Ishikawa (cell line): ENCODE measurements at regions not wholly inside any gene's neighbourhood (a gene's known extent, or its start where the extent isn't known, plus 50 kb on each side); places are given as distances from the start of the nearest gene placed in this dataset.

Experiments used
- CEBPB ChIP-seq: IDR thresholded peaks from 2 replicates; pipeline ENCODE4 v1.6.1; 2012
- CREB1 ChIP-seq: IDR thresholded peaks from 2 replicates; pipeline ENCODE4 v1.6.1; 2012; ENCODE audit warnings: low read depth
- EGR1 ChIP-seq: IDR thresholded peaks from 2 replicates; pipeline ENCODE4 v1.6.1; 2012
- EP300 ChIP-seq: IDR thresholded peaks from 2 replicates; pipeline ENCODE4 v1.6.1; 2012; ENCODE audit warnings: borderline replicate concordance
- FOXM1 ChIP-seq: IDR thresholded peaks from 2 replicates; pipeline ENCODE4 v1.6.1; 2012; ENCODE audit warnings: low read depth, borderline replicate concordance
- MAX ChIP-seq: IDR thresholded peaks from 2 replicates; pipeline ENCODE4 v1.6.1; 2012
- NFIC ChIP-seq: IDR thresholded peaks from 2 replicates; pipeline ENCODE4 v1.6.1; 2012
- RAD21 ChIP-seq: IDR thresholded peaks from 2 replicates; pipeline ENCODE4 v1.6.1; 2012; ENCODE audit warnings: low read depth
- REST ChIP-seq: IDR thresholded peaks from 2 replicates; pipeline ENCODE4 v1.6.1; 2012; ENCODE audit warnings: low read depth, mild to moderate bottlenecking
- TAF1 ChIP-seq: IDR thresholded peaks from 2 replicates; pipeline ENCODE4 v1.6.1; 2012; ENCODE audit warnings: low read depth, mild to moderate bottlenecking
- TCF12 ChIP-seq: IDR thresholded peaks from 2 replicates; pipeline ENCODE4 v1.6.1; 2012; ENCODE audit warnings: low read depth
- TEAD4 ChIP-seq: IDR thresholded peaks from 2 replicates; pipeline ENCODE4 v1.6.1; 2012
- USF1 ChIP-seq: IDR thresholded peaks from 2 replicates; pipeline ENCODE4 v1.6.1; 2012
- YY1 ChIP-seq: IDR thresholded peaks from 2 replicates; pipeline ENCODE4 v1.6.1; 2012; ENCODE audit warnings: low read depth
- ZBTB7A ChIP-seq: IDR thresholded peaks from 2 replicates; pipeline ENCODE4 v1.6.1; 2012; ENCODE audit warnings: low read depth

- TF ChIP-seq TAF1 (no peak), USF1 (no peak), ZBTB7A (no peak), EGR1 (no peak), YY1 (no peak), RAD21 (no peak), NFIC (no peak), CEBPB (no peak), MAX (no peak), REST (no peak), TCF12 (no peak), FOXM1 (no peak), TEAD4 (no peak), EP300 (no peak), CREB1 (no peak)
Observed at GRCh38 chr11:134944986-134945385, 532.9 kb upstream of the B3GAT1 start.

GRCh38 chr11:134944131-134944530 lies 532.1 kb upstream of the B3GAT1 start:
- no peak for TF ChIP-seq CEBPB
- TF ChIP-seq TAF1: no peak

- TF ChIP-seq USF1: no peak
- no peak for TF ChIP-seq CREB1
Observed at GRCh38 chr11:134943544-134943943, 531.5 kb upstream of the B3GAT1 start.

GRCh38 chr11:134942681-134943080 lies 530.6 kb upstream of the B3GAT1 start:
- TF ChIP-seq RAD21 (no peak), TAF1 (no peak), TEAD4 (no peak), ZBTB7A (no peak), MAX (no peak), EGR1 (no peak), REST (no peak), TCF12 (no peak), USF1 (no peak), CREB1 (no peak), NFIC (no peak), FOXM1 (no peak), YY1 (no peak), CEBPB (no peak), EP300 (no peak)

- TF ChIP-seq USF1: no peak
- TF ChIP-seq TAF1: no peak
- no peak for TF ChIP-seq TCF12
- no peak for TF ChIP-seq YY1
- no peak for TF ChIP-seq ZBTB7A
- no peak for TF ChIP-seq EGR1
- no peak for TF ChIP-seq NFIC
Observed at GRCh38 chr11:134941326-134941725, 529.3 kb upstream of the B3GAT1 start.

GRCh38 chr11:134940441-134941126 lies 528.5 kb upstream of the B3GAT1 start:
- TF ChIP-seq RAD21 (no peak), NFIC (no peak), REST (no peak), EP300 (no peak)
